SKM-1 treated with dmso at 0.1 percent for 144 hours (cell line): ENCODE measurements at regions not wholly inside any gene's neighbourhood (a gene's known extent, or its start where the extent isn't known, plus 50 kb on each side); places are given as distances from the start of the nearest gene placed in this dataset.
"Not testable (repeated sequence)": the region's sequence is repeated elsewhere in the genome, so short reads cannot be mapped to it uniquely, and the experiment has no call there.

Source experiments
- DNase-seq: peaks from one replicate; lab custom pipeline; 2025; ENCODE audit not compliant: unreplicated experiment; lab: John Stamatoyannopoulos, UW

DNA sequence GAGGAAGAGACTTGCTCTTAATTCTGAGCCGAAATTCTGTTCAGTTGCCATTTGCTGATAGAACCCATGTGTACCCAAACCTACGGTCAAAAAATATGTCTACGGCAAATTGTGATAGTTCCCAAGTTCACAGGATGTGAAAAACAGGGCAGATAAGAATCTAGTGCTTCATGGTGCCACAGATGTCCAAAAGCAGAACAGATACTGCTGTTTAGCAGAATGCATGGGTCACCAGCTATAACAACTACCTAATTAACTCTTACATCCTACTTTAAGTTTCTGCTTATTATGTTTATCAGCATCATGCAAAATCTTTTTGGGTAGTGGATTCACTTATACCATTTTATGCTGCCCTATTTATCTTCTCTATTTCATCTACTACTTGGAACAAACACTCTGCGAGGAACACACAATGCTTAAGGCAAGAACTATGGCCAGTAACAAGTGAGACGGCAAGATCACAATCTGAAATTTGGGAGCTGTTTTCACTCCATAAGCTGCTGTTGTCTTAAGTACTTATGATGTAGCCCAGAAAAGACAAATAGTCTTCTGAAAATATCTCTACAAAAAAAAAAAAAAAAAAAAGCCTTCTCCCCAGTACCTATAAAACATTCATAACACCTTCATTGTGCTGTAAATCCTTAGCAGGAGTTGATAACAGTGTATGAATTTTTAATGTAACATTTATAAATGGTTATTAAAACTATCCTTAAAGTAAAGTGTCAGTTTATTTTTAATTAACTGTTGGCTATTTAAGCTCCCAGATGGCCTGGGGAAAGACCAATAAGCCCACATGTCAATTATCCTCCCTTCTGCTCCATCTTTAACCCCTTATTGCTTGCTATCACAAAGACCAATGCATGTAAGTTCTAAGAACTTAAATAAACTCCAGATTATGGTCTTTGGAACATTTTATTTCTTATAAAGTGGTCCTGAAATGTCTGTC is 232.3 kb downstream of the TLR4 start:
- DNase-seq, result no peak

DNA sequence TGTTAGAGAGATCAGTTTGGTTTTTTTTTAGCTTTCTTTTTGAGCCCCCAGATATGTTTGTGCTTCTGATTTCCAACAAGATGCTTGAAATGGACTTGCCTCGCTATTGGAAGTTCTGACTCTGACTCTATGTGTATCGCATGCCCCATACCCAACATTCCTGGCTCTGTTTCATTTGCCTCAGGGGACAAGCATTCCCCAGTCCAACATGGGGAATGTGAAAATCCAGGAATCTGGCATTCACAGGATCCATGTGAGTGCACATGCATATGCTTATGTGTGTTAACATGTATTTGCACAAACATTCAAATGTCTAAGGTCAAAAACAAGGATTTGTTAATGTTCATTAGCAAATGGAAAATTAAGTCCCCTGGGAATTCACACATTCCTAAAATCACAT is 233.9 kb downstream of the TLR4 start:
- DNase-seq, result no peak

DNA sequence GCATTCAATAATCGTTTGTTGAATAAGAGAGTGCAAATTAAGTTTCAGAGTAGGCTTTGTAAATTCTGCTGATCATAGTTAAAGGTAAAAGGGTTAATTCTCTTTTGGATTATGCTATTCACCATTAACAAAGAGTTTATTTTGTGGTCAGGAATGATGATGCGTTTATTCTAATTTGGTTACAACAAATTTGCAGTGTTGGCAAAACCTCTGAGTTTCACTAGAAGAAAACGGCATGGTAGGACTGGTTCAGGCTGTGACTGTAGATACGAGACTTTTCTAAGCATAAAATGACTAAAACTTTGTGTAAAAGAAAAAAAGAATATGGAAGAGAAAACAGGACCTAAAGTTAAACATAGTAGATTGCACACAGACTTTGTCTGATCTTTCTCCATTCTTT is 234.7 kb downstream of the TLR4 start:
- no peak for DNase-seq

DNA sequence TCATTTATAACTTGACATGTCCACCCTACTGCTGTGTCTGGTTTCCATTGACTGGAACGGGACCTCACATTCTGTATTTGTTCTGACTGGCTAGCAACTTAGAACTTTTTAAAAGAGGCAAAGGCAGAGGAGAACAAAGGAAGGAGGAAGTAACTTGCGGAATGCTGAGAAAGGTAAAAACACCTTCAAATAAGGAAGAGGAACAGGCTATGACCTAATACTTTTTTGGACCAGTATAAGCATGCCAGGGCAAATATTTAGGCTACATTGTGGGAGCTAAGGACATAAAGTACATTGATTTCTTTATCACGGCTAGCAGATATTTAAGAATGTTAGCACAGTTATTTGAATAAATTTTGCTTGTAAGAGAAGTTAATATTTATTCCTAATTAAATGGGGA is 240.5 kb downstream of the TLR4 start:
- not testable (repeated sequence) for DNase-seq

DNA sequence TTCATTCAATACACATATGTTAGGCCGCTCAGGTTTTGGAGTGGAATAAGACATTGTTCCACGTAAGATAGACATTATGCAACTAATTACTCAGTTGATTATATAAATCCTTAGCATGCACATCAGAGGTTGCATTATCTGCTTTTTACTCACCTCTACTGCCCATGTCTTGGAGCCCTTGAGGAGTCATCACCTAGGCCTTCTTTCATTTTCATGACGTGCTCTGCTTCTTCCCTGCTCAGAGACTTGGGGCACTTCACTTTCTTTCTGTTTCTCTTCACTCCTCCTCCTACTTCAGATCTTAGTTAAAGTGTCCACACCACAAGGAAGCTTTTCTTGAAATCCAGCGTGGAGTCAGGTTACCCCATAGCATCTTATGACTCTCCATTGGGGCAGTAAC is 241.1 kb downstream of the TLR4 start:
- DNase-seq, result no peak

DNA sequence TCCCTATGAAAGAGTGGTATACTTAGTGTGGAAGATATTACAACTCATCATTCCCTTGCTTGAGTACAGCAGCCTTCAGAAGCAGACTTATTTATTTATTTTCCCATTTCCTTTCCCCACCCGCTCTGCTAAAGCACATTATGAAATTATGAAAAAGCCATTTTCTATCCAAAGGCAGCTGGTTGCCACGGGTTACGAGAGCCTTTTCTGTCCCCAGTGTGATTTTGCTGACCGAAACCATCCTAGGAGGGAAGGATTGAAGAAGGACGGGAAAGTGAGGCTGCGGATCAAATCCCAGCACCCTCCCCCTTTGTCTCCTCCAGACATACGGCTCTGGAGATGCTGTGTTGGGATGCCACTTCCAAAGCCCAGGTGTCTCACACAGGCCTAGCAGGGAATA is 246.9 kb downstream of the TLR4 start:
- DNase-seq, result no peak

DNA sequence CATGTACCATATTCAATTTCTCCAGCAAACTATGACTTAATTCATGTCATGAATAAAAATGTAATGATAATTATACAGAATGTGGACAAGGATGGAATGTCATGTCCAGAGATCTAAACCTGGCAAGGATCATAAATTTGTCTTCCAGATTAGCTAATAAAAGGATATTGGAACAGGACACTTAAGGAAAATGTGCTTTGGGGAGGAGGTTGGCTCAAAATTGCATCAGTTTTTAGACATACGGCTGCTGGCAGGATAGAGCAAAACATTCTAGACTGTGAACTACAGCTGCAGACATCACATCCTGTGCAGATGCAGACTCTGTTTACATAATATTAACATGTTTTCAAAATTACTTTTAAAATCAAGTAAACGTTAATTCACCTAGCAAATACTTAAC is 248.4 kb downstream of the TLR4 start:
- DNase-seq, result no peak

DNA sequence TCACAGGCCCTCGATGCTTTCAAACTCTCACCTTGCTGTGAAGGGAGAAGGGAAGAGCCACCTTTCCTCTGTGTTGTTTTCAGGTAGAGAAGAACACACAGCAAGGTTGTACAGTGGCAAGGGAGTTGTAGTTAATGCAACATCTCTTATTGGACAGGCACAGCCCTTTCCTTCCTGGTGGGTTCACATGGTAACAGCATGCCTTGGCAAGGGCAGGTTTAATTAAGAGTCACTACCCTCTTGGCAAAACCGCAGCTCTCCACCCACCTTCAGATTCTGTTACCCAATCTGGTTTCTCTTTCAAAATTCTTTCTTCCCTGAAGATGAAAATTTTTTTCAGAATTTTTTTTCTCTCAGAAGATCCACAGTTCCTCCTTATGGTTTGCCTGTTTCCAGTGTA is 253.1 kb downstream of the TLR4 start:
- DNase-seq, result no peak

DNA sequence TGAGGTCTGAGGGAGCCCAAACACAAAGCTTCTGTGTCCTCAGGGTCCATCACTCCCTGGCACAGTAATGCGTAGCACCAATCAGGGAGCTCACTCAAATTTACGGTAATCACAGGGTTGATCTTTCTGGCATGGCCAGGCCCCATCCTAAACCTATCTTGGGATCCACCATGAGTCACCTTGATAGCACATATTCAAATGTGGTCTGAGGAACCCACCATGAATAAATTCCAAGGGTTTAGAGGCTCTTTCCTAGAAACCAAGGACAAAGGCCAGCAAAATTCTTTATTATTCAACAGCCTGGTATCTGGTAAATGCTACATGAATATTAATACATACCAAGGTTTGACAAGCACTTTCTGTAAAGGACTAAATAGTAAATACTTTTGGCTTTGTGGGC is 254.5 kb downstream of the TLR4 start:
- DNase-seq, result no peak

DNA sequence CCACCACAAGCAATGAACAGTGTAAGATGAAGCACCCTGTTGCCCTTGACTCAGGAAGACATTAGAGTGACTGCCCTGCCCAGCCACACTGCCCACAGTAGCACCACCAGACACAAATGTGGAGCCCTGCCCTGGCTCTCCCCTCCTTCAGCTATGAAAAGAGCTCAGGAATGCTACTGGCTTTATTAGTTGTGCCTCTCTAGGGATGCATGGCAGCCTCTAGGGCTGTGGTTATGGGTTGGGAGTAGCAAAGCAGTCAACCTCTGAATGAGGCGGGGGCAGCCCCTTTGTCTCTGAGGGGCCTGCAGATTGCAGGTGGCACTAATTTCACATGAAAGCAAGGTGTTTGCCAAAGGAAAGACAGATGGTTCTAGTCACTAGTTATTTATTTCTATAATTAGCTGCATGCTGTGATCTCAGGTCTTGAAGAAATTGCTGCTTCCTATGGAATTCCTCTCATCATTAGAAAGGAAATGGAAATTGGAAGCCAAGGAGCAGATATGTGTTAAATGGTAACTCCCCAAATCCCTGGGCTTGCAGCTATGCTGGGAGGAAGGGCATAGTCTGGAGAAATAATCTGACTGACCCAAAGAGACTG is 259.4 kb downstream of the TLR4 start:
- no peak for DNase-seq

DNA sequence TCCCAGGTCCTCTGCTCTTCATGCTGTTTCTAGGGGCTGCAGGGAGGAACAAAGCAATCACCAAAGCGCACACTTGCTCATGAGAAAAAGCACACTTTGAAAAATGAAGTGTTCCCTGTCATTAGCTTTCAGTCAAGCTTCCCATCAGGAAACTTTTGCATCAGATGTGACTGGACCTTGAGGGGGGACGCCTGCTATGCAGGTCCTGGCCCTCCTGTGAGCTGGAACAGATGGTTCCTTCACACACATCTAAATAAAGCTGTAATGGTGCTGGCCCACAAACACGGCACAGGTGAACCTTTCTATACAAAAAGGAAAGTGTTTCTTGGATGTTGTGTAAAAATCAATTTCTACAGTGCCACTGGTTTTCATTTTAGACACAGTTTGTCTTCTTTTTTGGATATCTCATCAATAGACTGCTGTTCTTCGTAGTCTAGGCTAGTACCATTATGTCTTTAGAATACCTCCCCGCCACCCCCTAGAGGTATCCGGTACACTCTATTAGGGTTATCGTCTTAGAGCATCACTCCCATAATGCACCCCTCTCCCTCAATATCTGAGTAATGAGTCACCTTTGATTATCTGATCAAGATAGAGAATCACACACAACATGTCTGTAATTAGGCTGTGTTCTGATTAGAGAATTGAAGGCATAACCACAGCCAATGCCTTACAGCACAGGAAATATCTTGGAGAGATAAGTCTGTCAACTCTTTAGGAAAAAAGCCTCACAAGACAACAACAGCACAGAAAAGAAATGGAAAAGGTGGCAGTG is 266.3 kb downstream of the TLR4 start:
- DNase-seq, result no peak

DNA sequence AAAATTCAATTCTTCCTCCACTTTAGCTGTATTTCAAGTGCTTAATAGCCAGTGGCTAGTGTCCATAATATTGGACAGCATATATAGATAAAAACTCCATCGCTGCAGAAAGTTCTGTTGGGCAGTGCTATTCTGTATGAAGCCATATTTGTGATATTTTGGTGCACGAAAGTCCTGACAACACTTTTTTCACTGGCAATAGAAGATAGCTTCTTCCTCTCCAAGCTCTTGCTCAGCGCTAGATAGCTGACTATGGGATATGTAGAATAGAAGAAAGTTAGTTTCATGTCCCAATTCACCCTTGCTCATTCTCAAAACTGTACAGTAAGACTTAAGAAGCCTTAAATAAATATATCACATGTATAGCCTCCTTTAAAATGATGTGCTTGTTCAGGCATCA is 269.9 kb downstream of the TLR4 start:
- no peak for DNase-seq

DNA sequence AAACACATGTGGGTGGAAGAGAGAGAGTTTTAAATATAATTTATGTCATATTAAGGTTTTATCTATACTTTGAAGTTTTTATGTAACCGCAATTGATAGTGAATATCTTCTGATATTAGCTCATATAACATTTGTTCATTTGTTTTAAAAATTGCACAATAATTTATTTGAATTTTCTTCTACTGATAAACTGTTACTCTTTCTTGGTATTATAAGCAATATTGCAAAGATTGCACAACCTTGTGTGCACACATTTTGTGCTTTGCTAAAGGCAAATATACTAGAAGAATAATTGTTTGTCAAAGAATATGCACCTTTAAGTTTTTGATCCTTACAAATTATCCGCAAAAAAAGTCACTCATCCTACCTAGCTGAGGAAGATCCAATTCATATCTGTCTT is 275.7 kb downstream of the TLR4 start:
- no peak for DNase-seq

DNA sequence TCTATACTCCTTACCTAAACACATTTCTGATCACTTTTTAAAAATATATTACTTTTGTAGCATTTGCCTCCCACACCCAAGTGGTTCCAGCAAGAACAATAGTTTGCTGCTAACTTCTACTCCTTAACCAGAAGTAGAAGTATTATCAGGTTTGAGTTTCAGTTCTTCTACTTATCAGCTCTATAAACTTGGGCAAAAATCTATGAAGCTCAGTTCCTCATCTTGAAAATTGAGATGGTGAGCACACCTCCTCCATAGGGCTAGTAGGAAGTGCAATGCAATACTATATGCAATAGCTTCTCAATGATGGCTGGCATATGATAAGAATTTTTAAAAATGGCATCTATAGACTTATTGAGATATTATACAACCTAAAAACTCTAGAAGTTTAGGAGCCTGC is 283.7 kb downstream of the TLR4 start:
- peak; percentile 30 for DNase-seq

DNA sequence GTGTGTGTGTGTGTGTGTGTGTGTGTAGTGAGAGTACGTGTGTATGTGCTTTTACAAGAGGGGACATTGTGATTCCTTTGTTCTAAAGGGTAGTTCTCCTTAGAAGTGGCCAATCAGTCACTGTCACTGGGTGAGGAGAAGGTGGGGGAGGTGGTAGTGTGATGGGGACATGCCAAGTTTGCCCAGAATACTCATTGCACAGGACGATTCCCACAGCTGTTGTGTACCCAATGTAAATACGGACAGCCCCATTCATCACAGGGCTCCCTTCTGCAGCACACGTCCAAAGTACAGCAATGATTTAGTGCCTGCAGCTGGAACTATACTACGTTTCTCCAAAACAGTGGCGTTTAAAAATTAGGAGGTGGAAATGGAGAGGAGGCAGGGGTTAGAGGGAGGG is 287.8 kb downstream of the TLR4 start:
- no peak for DNase-seq

DNA sequence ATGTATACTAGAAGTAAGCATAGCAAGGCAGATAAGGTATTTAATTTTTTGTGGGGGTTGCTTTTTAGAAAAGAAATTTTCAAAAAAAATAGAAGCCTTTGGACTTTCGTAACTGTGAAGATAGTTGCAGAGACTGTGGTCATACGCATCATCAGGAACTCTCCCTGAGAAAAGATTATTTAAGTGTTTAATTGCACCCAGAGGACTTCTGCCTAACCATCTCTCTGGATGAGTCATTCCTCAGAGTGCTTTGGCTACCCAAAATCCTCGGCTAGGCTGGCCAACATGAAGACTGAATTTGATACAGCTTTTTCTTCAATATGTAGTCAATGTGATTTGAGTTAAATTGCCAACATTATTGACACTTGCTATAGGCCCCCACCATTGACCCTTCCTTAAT is 296.4 kb downstream of the TLR4 start:
- DNase-seq, result no peak

DNA sequence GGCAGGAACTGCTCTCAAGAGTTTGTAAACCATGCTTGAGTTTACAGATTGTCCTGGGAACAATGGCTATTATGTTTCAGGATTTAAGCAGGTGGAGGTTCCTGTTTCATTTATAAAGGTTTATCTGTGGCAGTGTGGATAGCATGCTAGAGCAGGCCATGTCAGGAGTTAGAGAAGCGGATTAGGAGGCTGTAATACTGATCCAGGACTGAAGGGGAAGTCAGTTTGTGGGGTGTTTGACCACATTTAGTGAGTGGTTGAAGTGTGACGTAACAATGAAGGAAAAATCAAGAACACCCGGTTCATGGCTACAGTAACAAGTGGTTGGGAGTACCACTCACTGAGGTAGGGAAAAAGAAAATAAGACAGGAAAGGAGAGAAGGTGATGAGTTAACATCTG is 299.0 kb downstream of the TLR4 start:
- DNase-seq, result no peak

DNA sequence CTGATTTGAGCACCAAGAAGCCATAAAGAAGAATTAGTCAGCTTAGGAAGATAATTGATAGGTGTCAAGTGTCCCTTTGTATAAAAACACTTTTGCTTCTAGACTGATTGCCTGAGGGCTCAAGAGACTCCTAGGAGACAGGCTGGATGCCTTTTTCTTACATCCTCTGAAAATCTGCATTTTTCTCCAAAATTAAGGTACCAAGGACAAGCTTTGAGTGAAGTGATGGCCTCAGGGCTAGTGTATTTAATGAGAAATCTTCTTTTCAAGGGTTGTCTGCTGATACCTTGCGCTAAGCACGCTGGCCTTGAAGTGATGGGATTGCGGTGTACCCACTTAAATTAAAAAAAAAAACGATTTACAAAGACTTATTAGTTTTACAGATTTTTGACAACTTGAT is 304.0 kb downstream of the TLR4 start:
- DNase-seq, result no peak

DNA sequence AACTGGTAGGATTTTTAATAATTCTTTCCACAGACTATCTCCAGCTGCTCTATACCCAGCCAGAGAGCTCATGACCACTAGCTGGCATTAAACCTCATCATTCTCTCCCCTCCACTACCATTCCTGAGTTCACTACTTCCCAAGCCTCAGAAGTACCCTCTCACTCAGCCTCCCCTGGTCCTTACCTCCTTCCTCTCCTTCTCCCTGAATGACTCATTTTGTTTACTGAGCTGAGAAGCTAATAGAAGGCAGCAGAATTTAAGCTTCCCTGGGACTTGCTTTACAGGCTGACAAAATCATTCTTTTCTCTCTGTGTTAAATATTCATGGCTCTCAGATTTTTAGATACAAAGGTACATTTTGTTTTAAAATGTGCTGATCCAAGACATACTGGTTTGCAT is 305.4 kb downstream of the TLR4 start:
- DNase-seq, result no peak

DNA sequence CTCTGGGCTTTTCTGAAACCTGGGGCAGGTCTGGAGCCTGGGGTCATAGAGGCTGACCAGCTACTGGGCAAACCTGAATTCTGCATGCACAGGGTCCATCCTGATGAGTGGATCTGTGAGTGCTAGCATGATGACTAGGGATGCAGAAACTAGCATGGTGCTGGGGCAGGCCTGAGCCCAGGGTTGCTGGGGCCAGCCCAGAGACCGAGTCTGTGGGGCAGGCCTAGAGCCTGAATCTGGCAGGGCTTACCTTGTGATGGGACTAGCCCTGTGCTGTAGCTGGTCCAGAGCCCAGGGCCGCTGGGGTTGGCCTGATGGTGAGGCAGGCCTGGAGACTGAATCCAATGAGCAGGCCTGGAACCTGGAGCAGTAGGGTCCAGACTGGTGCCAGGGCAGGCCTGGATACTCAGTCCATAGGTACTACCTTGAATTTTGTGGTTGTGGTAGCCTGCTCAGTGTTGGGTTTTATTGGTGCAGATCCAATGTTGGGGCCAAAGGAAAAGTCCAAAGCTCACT is 313.5 kb downstream of the TLR4 start:
- no peak for DNase-seq

DNA sequence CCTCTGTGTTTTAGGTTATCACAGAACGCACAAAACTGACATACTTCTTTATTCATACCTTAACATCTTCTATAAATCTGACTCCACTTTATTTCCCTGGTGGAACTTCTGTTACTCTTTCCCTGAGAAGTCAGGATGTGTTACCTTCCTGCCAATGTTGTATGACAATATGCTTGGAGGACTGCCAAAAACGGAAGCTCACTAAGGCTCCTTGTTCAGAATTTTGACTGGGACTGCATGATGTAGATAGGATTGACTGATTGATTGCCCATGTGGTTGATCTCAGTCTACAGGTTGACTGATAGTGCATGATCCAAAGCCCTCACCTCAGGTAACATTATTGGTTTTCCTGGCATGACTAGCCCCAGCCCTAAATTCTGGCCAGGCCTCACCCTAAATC is 319.4 kb downstream of the TLR4 start:
- no peak for DNase-seq

DNA sequence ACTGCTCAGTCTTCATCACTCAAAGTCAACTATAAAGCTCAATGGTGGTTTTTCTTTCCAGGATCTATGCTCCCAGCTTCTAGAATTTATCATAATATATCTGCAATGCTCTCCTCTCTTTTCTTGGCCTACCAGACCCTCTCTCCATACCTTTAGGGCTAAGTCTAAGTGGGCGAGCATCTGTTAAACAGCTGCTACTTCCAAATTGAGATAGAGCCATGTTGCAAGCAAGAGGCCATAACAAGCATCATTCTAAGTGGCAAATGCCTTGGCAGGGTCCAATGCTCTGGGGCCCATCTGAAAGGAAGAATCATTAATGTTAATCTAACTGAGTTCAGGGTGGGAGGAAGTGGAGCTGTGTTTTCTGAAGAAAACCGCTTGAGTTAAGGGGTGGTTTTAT is 324.0 kb downstream of the TLR4 start:
- DNase-seq, result no peak
